Neuronal stem cell (in vitro differentiated cells): ENCODE measurements at regions not wholly inside any gene's neighbourhood (a gene's known extent, or its start where the extent isn't known, plus 50 kb on each side); places are given as distances from the start of the nearest gene placed in this dataset.
A peak's percentile ranks its signal among the peaks of the same experiment; 100 is the strongest.

ENCODE experiments used
- DNase-seq: peaks from one replicate; pipeline ENCODE4 v3.0.0-alpha.2; 2013; ENCODE audit warnings: low spot score
- H2AFZ ChIP-seq: one replicate; pipeline ENCODE4 v1.6.1; 2013; ENCODE audit warnings: mild to moderate bottlenecking, low read length, inconsistent platforms
- H2AK5ac ChIP-seq: 2 replicates; pipeline ENCODE4 v1.6.1; 2013; ENCODE audit warnings: low read depth, mild to moderate bottlenecking, inconsistent platforms, low read length, moderate library complexity, mixed read lengths
- H2BK120ac ChIP-seq: 2 replicates; pipeline ENCODE4 v1.6.1; 2013; ENCODE audit warnings: low read depth, mild to moderate bottlenecking, inconsistent platforms, low read length, moderate library complexity, mixed read lengths
- H2BK12ac ChIP-seq: one replicate; pipeline ENCODE4 v1.6.1; 2013; ENCODE audit warnings: low read length, inconsistent platforms
- H2BK15ac ChIP-seq: 2 replicates; pipeline ENCODE4 v1.6.1; 2013; ENCODE audit warnings: mild to moderate bottlenecking, low read length, inconsistent platforms, mixed read lengths
- H2BK5ac ChIP-seq: one replicate; pipeline ENCODE4 v1.6.1; 2013; ENCODE audit warnings: inconsistent platforms, mild to moderate bottlenecking, low read length, moderate library complexity
- H3K14ac ChIP-seq: one replicate; pipeline ENCODE4 v1.6.1; 2013; ENCODE audit warnings: low read length, inconsistent platforms
- H3K18ac ChIP-seq: 2 replicates; pipeline ENCODE4 v1.6.1; 2013; ENCODE audit warnings: low read length, inconsistent platforms
- H3K23ac ChIP-seq: 2 replicates; pipeline ENCODE4 v1.6.1; 2013; ENCODE audit warnings: low read depth, mild to moderate bottlenecking, mixed read lengths, low read length, inconsistent platforms; ENCODE audit not compliant: poor library complexity
- H3K27ac ChIP-seq: replicated peaks from 3 replicates; pipeline ENCODE4 v1.5.1; 2013; ENCODE audit warnings: low read length, inconsistent platforms
- H3K27me3 ChIP-seq, 3 experiments: 2 replicates each; pipeline ENCODE4 v1.6.1; 2013; ENCODE audit warnings: low read length in 3 of 3, mild to moderate bottlenecking in 2 of 3, inconsistent platforms in 1 of 3, low read depth in 1 of 3, mixed read lengths in 1 of 3, moderate library complexity in 1 of 3; ENCODE audit not compliant: control insufficient read depth in 3 of 3, insufficient read depth in 3 of 3
- H3K36me3 ChIP-seq, 2 donors: replicated peaks in 1 of 2; 2 replicates each; pipeline ENCODE4 v1.6.1; 2013; ENCODE audit warnings: low read length in 2 of 2; ENCODE audit not compliant: control insufficient read depth in 2 of 2, insufficient read depth in 2 of 2
- H3K4ac ChIP-seq: 2 replicates; pipeline ENCODE4 v1.6.1; 2013; ENCODE audit warnings: inconsistent platforms, mild to moderate bottlenecking, low read length, moderate library complexity
- H3K4me1 ChIP-seq, 2 donors: 1 replicate in 1 of 2; 2 replicates in 1 of 2; pipeline ENCODE4 v1.6.1; 2013; ENCODE audit warnings: low read length in 2 of 2, low read depth in 1 of 2; ENCODE audit not compliant: control insufficient read depth in 2 of 2, insufficient read depth in 1 of 2
- H3K4me2 ChIP-seq: one replicate; pipeline ENCODE4 v1.6.1; 2013; ENCODE audit warnings: mild to moderate bottlenecking, low read length, inconsistent platforms; ENCODE audit not compliant: insufficient read depth, poor library complexity, severe bottlenecking
- H3K4me3 ChIP-seq, 2 donors: 2 replicates each; pipeline ENCODE4 v1.5.1; 2013; ENCODE audit warnings: low read length in 2 of 2, mild to moderate bottlenecking in 2 of 2, inconsistent platforms in 1 of 2, moderate library complexity in 1 of 2
- H3K79me1 ChIP-seq: one replicate; pipeline ENCODE4 v1.6.1; 2013; ENCODE audit warnings: low read depth, mild to moderate bottlenecking, inconsistent platforms, low read length, moderate library complexity
- H3K9ac ChIP-seq: one replicate; pipeline ENCODE4 v1.6.1; 2013; ENCODE audit warnings: mild to moderate bottlenecking, low read depth, low read length, inconsistent platforms; ENCODE audit not compliant: poor library complexity
- H3K9me3 ChIP-seq, 2 donors: replicated peaks in 1 of 2; 2 replicates each; pipeline versions ENCODE3 to v1.6.1; 2013; ENCODE audit warnings: low read length in 2 of 2, mild to moderate bottlenecking in 2 of 2, inconsistent platforms in 1 of 2, low read depth in 1 of 2, mixed read lengths in 1 of 2, moderate library complexity in 1 of 2; ENCODE audit not compliant: control insufficient read depth in 2 of 2, insufficient read depth in 1 of 2
- H4K8ac ChIP-seq: one replicate; pipeline ENCODE4 v1.6.1; 2013; ENCODE audit warnings: low read depth, mild to moderate bottlenecking, inconsistent platforms, low read length, moderate library complexity
- H4K91ac ChIP-seq: one replicate; pipeline ENCODE4 v1.6.1; 2013; ENCODE audit warnings: low read length, low read depth, mild to moderate bottlenecking, inconsistent platforms; ENCODE audit not compliant: poor library complexity
- WGBS, 2 donors: extraction: QIAGEN DNeasy Blood & Tissue Kit; methylation state at CpG; one replicate each; pipeline ENCODE4 v1.1.7; 2013; ENCODE audit warnings: missing lambda C conversion rate in 2 of 2, mixed read lengths in 1 of 2; ENCODE audit not compliant: insufficient read length in 2 of 2, insufficient replicate concordance in 1 of 2; ENCODE audit errors: extremely low coverage in 2 of 2; 5-methylcytosine and 5-hydroxymethylcytosine counted together

DNA sequence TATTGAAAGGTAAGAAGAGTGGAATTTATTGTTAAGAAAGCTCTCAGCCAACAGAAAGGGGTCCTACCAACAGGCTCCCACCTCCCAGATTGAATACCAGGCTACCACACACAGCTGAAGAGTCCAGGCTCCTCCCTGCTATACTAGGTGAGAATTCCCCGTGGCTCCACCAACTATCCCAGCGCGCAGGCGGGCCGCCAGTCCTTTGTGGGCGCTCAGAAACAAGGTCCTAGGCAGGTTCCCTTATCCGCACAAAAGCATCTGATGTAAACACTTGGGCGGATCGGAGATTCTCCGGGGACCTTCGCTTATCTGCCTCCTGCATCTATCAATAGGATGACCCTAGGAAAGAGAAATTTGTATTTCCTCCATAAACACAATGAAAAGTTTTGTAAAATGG, 423.9 kb upstream of the ADGRL4 start:
- no peak overlapping the region for H3K14ac ChIP-seq
- H3K4me1 ChIP-seq: peaks cover 0 to 2% of the 10 kb centered on the region in 2 donors
- H3K4ac ChIP-seq: no peak overlapping the region
- no peak overlapping the region for H2BK15ac ChIP-seq
- H2BK12ac ChIP-seq: no peak overlapping the region
- no peaks in the 10 kb centered on the region for H3K27me3 ChIP-seq
- H2BK120ac ChIP-seq: no peak overlapping the region
- peak overlapping the region; percentile 7 for H2AFZ ChIP-seq
- no peaks in the 10 kb centered on the region for H3K79me1 ChIP-seq
- no CpG with 5 or more reads among the region's 11 CpGs for WGBS, 2 donors
- H2AK5ac ChIP-seq: no peak overlapping the region
- H3K9me3 ChIP-seq: no peaks in the 10 kb centered on the region
- H3K23ac ChIP-seq: no peak overlapping the region
- no peak overlapping the region for H4K8ac ChIP-seq
- H2BK5ac ChIP-seq: no peak overlapping the region
- no peak overlapping the region for H4K91ac ChIP-seq
- H3K4me2 ChIP-seq: no peak overlapping the region
- H3K4me3 ChIP-seq: no peak overlapping the region
- no peak overlapping the region for H3K18ac ChIP-seq
- H3K9ac ChIP-seq: no peak overlapping the region
- no peak overlapping the region for H3K27ac ChIP-seq
- no peaks in the 10 kb centered on the region for H3K36me3 ChIP-seq
- no peak for DNase-seq

DNA sequence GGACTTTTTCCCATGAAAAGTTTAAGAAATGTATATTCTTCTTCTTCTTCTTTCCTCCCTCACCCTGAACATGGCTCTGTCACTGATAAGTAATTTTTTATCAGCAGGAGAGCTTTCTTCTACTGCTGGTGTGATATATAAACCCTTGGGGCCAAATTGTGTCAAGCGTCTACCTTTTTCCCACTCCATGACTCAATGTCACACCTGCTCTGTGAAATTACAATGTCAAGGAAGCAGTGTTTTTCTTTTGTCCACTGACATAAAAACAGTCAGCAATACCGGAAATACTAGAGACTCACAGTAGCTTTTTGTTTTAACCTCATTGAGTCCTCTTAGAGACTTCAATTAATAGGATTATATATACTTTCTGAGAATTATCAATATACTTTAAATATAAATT, 416.2 kb upstream of the ADGRL4 start:
- H3K14ac ChIP-seq: no peak overlapping the region
- H3K4ac ChIP-seq: no peak overlapping the region
- no peaks in the 10 kb centered on the region for H3K36me3 ChIP-seq
- H3K4me3 ChIP-seq: no peak overlapping the region
- H2BK15ac ChIP-seq: no peak overlapping the region
- no peak overlapping the region for H4K91ac ChIP-seq
- no peak overlapping the region for H3K23ac ChIP-seq
- H2BK120ac ChIP-seq: no peak overlapping the region
- H2BK5ac ChIP-seq: no peak overlapping the region
- no peaks in the 10 kb centered on the region for H3K27me3 ChIP-seq
- H2AK5ac ChIP-seq: no peak overlapping the region
- no peak for DNase-seq
- H3K4me1 ChIP-seq: no peaks in the 10 kb centered on the region
- no peak overlapping the region for H3K4me2 ChIP-seq
- H4K8ac ChIP-seq: no peak overlapping the region
- no peak overlapping the region for H3K9ac ChIP-seq
- no CpG with 5 or more reads among the region's 2 CpGs for WGBS, 2 donors
- no peak overlapping the region for H2AFZ ChIP-seq
- no peak overlapping the region for H3K27ac ChIP-seq
- no peaks in the 10 kb centered on the region for H3K9me3 ChIP-seq
- no peak overlapping the region for H3K18ac ChIP-seq
- no peaks in the 10 kb centered on the region for H3K79me1 ChIP-seq
- H2BK12ac ChIP-seq: no peak overlapping the region

DNA sequence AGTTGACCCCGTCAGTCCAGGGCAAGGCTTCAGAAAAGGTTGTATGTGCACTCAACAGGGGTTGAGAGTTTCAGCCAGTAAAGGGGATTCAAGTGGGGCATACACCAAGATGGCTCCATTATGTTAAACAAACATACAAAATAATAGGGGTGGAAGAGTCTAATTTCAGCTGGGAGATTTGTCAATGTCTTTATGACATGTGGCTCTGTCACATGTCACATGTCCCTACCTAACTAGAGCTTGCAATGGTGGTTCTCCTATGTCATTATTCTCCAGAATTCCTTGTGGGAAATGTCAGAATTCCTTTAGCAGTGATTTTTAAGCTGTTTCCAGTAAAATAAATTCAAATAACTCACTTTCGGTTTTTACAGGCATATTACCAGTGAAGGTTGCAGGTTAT, 392.0 kb upstream of the ADGRL4 start:
- Histone ChIP-seq H2AFZ (no peak overlapping the region), H3K14ac (no peak overlapping the region), H4K91ac (no peak overlapping the region), H2BK5ac (no peak overlapping the region), H4K8ac (no peak overlapping the region), H3K36me3 (no peaks in the 10 kb centered on the region), H2BK12ac (no peak overlapping the region), H3K4me1 (no peaks in the 10 kb centered on the region), H3K18ac (no peak overlapping the region), H2AK5ac (no peak overlapping the region), H3K4ac (no peak overlapping the region), H3K79me1 (no peaks in the 10 kb centered on the region), H3K27ac (no peak overlapping the region), H3K4me3 (no peak overlapping the region), H2BK120ac (no peak overlapping the region), H3K9me3 (peaks cover 0 to 5% of the 10 kb centered on the region in 2 donors), H3K27me3 (no peaks in the 10 kb centered on the region), H2BK15ac (no peak overlapping the region), H3K9ac (no peak overlapping the region), H3K4me2 (no peak overlapping the region), H3K23ac (no peak overlapping the region)
- WGBS, 2 donors: no CpG with 5 or more reads among the region's 2 CpGs
- no peak for DNase-seq

DNA sequence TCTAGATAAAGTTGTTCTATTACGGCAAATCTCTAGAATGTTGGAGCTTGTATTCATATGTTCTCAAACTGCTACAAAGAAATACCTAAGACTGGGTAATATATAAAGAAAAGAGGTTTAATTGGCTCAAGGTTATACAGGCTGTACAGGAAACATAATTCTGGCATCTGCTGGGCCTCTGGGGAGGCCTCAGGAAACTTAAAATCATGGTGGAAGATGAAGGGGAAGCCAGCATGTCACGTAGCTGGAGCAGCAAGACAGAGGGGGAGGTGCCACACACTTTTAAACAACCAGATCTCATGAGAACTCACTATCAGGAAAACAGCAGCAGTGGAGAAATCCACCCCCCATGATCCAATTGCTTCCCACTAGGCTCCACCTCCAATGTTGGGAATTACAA, 390.4 kb upstream of the ADGRL4 start:
- Histone ChIP-seq H2AFZ (peak overlapping the region; percentile 51), H3K27me3 (no peaks in the 10 kb centered on the region), H3K4me3 (no peak overlapping the region), H3K4me2 (no peak overlapping the region), H2BK5ac (no peak overlapping the region), H3K23ac (no peak overlapping the region), H2BK12ac (no peak overlapping the region), H3K4ac (no peak overlapping the region), H4K91ac (no peak overlapping the region), H2BK120ac (no peak overlapping the region), H3K27ac (no peak overlapping the region), H3K4me1 (no peaks in the 10 kb centered on the region), H3K9ac (no peak overlapping the region), H3K14ac (no peak overlapping the region), H2AK5ac (no peak overlapping the region), H3K18ac (no peak overlapping the region), H4K8ac (no peak overlapping the region), H3K79me1 (no peaks in the 10 kb centered on the region), H3K9me3 (peaks cover 0 to 5% of the 10 kb centered on the region in 2 donors), H2BK15ac (no peak overlapping the region), H3K36me3 (no peaks in the 10 kb centered on the region)
- no peak for DNase-seq
- no CpG with 5 or more reads among the region's 2 CpGs for WGBS, 2 donors
